GM19372 (cell line): ENCODE measurements at regions not wholly inside any gene's neighbourhood (a gene's known extent, or its start where the extent isn't known, plus 50 kb on each side); places are given as distances from the start of the nearest gene placed in this dataset.

Experiments
- ATAC-seq: cut with Tn5 transposase; IDR thresholded peaks from one replicate; pipeline ENCODE4 v1.9.1; 2021; ENCODE audit warnings: mild to moderate bottlenecking, low read depth, moderate library complexity; ENCODE audit not compliant: unreplicated experiment

DNA sequence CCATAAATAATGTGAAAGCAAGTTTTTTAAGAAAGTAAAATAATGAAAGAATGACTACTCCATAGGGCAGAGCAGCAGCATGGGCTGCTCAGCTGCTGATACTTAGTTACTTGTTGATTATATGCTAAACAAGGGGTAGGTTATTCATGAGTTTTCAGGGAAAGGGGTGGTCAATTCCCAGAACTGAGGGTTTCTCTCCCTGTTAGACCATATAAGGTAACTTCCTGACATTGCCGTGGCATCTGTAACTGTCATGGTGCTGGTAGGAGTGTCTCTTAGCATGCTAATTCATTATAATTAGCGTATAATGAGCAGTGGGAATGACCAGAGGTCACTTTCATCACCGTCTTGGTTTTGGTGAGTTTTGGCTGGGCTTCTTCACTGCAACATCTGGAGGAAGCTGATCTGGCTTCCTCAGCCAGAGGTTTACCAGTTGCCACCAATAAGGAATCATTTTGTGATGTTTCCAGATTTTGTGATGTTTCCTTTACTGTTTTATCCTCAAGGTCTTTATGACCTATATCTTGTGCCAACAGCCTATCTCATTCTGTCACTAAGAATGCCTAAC lies 121.8 kb upstream of the CHL1 start:
- no peak for ATAC-seq

DNA sequence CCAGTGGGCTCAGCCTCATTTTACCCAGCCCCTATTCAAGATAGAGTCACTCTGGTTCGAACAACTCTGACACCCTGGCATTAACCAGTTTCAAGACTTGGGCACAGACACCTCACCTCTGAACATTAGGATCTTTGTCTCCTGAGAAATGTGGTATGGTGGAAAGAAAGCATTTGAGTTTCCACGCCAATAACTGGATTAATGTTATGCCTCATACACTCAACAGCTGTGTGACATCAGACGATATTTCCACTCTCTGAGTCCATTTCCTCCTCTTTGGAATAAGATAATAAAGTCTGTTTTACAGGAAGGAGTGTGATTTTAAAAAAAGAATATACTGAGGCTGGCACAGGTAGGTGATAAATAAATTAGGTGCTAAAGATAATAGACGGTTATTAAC lies 121.3 kb upstream of the CHL1 start:
- ATAC-seq, result no peak

DNA sequence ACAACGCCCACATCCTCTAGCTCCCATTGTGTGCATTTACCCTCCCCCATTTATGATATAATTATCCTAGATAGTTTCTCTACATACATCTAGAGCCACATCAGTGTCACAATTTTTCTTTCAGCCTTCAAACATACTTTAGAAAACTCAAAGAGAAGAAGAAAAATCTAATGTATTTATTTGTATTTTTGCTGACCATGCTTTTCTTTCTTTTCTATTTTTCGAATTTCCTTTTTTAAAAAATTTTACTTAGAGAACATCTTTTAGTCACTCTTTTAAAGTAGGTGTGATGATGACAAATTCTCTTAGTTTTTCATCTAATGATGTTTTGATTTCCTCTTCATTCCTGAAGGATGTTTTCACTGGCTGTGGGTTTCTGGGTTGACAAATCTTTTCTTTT lies 117.0 kb upstream of the CHL1 start:
- no peak for ATAC-seq

DNA sequence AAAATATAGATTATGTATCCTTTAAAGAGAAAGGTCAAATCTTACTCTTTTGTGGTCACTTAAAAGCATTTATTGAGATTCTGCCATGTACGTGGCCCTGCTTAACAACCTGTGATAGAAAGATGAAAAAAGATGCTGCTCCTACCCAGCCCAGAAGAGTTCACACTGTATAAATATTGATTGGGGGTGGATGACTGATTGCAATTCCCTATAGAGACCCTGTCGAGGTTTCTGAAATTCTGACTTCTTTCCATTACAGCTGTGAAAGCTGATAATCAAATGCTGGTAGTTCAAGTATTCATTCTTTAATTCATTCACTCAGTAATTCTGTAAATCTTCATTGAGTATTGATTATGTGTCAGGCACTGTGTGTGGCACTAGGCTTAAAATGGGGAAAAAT lies 114.1 kb upstream of the CHL1 start:
- ATAC-seq, result no peak

DNA sequence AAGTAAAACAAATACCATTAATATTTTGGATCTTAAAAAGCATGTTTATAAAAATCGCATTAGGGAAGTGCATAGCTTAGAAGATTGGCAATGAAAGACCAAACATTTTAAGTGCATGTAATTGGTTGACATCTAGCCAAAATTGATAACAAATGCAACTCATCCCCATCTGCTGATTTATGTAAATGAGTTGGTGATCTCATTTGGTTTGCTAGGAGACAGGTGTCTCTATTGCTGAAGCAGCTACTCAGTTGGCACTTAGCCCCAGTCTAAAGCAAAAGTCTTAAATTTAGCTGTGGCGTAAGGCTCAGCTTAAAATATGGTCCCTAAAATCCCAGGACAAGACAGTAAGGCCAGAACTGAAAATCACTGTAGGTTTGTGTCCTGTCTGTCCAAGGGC lies 113.5 kb upstream of the CHL1 start:
- no peak for ATAC-seq

DNA sequence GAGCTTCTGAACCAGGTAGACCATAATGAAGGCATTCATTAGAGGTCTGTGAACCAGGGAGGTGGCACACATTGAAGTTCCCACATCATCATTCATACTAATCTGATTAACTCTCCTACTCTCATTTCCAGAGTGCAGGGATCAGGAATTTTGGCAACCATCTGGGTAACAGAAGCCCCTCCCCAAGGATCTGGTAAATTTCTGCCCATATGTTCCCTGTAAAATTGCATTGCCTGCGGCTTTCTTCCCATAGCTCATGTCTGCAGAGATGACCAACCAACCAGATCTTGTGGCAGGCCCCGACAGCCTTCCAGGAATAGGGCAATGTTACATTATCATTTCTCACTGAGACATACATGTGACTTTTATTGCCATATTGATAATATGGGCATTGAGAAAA lies 111.4 kb upstream of the CHL1 start:
- ATAC-seq, result no peak

DNA sequence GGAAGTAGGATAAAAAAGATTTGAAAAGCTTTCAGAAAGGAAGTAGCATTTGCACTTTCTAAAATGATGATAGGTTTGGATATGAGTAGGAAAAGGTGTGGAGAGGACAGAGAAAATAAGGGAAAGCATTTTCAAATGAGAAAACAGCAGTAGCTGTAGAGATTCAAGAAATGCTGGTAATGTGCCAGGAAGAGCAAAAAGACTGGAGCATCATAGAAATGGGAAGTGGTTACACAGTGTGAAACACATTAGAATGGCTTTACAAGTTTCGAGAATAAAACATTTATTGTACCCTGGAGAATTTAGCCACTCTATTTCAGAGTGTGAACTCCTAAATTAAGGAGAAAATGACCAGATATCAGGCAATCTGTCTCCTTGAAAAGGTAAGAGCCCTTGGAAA lies 108.3 kb upstream of the CHL1 start:
- no peak for ATAC-seq

DNA sequence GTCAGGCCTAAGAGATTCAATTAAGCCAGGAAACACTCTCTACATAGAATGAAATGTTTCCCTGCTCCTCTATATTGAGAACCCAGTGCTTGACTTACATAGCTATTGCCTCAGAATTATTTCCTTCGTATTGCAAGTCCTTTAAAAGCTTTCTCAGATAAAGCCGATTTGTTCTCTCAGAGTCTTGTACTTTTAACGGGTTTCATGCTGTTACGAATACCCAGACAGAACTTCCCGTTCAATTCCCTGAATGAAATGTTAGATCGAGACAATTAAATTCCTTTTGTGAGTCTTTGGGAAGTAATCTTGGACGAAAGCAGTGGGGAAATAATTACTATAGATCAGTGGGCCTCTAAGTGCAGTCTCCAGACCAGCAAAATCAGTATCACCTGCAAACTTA lies 102.8 kb upstream of the CHL1 start:
- ATAC-seq, result no peak

DNA sequence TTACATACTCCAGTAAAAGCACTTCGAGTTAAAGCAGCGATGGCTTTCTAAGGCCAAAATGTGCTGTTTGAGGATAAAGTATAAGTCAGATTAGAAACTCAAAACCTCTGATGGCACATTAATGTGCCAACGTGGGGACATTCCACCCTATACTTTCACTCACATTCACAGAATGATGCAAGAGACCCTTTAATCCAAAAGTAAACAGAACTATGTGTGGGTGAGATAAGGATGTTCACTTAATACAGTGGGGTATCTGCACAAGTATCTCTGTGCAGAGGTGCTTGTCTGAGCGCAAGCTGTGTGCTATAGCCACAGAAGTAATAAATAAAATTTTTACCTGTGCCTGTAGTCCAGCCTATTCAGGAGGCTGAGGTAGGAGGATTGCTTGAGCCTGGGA lies 100.3 kb upstream of the CHL1 start:
- no peak for ATAC-seq

DNA sequence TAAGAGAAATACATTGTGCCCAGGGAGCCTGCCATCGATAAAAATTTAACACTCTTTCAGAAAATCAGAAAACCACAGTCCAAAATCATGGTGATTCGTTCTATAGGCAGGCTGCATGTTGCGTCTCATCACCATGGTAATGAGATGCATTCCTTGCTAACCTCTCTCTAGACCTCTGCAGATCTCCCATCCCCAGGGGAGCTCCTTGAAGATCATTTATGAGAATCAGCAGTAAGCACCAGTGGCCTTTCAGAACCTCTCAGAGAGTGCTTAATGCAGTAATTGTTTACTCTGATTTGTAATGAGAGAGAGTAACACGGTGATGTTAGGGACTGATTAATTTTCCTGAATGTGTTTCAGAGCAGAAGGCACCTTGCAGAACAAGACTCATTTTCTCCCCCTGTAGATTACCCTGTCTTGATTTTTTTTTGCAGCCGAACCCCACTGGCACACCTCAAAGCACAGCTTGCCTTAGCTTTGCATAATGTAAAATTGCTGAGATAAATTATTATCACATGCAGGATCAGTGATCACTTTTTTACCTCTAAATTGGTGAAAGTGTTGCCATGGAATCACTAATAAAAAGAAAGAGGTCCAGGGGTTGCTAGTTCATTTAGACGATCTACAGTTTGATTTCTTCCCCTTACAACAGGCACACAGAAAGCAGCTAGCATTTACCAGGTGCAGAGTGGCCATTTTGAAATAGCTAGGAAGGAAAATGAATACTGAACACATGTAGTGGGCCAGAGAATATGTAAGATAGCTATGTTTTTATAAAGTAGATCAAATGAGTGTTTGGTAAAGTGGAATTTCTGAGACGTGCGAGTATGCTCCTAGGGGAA lies 98.9 kb upstream of the CHL1 start:
- ATAC-seq, result no peak

DNA sequence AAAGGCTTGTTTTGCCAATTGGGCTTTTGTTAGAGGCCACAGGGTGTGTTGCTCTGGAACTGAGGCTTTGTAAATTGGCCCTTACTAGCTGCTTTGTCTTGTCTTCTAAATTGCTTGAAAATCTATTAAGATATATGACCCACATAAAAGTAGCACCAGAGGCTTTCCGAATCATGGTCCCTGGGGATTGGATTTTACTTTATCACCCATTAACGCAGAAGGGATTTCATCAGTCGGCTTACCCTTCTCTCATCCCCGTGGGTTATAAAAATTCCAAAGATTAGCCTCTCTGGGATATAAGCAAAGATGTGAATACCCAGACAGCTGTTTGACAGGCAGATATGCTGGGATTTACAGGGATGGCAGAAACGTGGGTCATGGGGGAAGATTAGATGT lies 98.3 kb upstream of the CHL1 start:
- ATAC-seq, result no peak

DNA sequence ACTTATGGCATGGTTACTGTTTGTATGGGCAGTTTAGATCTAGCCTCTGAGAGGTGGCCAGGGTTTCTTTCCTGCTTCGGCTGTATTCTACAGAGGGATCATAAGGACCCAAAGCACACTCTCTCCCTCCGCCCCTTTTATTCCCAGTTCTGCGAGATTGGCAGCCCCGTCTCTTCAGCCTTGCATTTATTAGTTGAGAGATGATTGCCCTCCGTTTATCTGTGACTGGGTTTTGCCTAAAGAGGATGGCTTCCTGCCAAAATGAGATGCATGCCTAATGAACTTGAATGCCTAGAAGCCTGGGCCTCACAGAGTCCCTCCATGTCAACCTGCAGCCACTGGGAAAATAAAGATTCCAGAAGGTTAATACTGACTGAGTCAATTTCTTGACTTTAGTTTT lies 97.1 kb upstream of the CHL1 start:
- ATAC-seq, result no peak

DNA sequence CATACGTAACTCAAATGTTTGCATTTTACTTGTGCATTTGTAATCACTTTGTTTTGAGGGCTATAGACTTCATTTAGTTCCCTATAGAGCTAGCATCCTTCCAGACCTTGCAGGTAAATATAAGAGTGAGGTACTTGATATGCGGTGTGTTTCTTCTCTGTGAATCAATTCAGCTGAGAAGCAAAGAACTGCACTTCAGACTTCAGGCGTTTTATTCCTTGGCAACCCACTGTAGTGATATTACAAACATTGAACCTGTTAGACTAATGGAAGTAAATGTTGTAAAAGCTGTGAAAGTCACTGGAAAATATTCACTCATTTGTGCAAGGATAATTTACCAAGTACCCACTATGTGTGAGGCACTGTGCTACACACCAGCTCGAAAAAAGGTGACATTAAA lies 94.1 kb upstream of the CHL1 start:
- no peak for ATAC-seq

DNA sequence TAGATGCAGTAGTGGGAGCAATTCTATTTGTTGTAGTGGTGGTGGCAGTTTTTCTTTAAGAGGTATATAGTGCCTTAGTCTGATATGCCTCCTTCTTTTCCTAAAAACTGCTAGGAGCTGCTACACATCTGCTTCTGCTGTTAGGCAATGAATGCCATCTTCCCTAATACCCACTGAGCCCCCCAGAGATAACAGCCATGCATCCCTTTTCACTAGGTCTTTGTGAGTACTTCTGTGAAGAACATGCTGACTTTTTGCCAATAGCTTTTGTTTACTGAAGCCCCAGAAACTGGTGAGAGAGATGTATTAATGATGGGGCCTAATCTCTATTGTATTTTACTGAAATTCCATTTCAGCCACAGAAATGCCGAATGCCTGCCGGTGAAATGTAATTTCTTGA lies 92.6 kb upstream of the CHL1 start:
- ATAC-seq, result no peak

DNA sequence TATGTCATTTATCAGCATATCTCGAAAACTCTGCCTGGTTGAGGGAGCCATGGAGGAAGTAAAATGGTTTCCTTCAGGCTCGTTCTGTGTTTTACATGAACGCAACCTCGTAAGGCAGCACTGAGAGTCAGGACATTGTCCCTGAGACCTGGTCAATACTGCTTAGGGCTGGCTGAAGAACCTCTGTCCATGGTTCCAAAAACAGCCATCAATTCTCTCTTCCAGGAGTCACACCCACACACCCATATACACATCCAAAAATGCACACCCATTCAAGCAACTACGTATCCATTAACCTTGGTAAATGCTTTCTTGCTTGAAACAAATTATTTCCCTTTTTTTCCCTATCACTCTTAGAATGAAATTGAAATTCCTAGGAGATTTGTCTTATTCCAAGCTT lies 91.0 kb upstream of the CHL1 start:
- no peak for ATAC-seq

DNA sequence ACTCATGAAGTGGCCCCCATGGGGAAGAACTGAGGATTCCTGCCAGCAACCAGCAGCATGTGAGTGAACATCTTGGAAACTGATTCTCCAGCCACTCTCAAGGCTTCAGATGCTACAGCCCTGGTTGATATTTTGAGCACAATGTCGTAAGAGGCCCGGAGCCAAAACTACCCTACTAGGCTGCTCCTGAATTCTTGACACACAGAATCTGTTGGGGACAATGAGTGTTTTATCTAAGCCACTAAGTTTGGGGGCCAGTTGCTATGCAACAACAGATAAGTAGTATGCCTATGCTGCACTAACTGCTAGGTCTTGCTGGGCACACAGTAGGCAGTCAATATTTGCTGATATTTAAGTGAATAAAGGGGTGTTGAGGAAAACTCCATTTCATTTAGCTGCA lies 89.9 kb upstream of the CHL1 start:
- no peak for ATAC-seq

DNA sequence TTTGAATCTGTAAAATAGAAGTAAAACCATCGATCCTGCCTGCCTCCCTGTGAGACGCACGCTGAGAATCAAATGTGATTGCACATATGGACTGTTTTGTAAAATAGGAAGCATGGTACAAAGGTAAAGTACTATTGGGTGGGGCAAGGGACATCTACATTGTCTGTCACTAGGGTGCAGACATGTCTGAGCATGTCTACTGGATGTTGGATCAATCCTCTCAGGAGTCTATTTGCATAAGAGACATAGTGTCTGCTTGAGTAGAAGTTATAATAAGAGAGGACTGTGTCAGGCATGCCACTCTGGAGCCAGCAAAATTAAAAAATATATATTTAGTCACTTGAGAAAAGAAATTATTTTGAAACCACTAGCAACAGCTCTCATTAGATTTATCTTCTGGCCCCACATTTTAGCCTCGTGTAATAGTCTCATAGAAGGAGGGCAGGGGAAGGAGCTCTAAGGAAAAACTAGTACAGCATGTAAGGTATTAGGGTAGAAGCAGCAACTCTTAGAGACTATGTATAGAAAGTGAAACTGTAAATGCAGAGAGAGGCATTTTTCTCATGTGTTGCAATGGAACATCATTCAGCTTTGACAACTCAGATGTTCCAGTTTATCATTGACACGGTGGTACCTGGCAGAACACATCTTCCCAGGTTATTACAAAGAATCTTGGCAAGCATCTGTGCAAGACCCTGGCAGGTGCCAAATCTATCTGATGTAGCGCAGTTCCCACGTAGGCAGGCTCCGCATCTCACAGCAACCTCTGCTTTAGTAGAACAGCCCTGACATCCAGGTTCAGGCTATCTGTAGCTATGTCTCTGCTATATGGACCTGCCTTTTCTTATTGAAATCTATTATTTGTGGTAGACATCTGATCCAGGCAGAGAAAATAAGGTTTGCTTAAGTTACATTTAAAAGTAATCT lies 85.2 kb upstream of the CHL1 start:
- peak; percentile 82 for ATAC-seq

DNA sequence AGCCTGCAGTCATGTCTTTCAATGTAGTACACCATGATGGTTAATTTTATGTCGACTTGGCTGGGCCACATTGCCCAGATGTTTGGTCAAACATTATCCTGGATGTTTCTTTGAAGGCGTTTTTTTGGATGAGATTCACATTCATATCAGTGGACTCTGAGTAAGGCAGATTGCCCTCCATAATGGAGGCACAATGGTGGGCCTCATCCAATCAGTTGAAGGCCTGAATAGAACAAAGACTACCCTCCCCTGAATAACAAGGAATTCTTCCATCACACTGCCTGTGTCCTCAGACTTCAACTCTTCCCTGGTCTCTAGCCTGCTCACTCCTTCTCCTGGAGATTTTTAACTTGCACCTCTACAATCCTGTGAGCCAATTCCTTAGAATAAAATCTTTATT lies 83.8 kb upstream of the CHL1 start:
- ATAC-seq, result no peak

DNA sequence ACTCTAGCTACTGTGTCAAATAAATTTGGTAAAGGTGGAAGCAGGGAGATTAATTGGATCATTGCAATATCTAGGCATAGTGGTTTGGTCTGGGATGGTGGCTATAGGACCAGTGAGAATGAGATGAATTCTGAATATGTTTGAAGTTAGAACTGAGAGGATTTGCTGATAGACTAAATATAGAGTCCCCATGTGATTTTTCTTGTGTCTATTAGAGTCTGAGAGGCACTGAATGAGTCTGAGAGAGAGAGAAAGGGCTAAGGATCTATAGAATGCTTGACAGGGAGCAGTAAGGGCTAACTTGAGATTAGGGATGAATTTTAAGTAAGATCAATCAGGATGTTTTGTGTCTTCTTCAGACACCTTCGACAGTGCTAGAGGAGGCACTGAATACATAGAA lies 77.9 kb upstream of the CHL1 start:
- ATAC-seq, result no peak

DNA sequence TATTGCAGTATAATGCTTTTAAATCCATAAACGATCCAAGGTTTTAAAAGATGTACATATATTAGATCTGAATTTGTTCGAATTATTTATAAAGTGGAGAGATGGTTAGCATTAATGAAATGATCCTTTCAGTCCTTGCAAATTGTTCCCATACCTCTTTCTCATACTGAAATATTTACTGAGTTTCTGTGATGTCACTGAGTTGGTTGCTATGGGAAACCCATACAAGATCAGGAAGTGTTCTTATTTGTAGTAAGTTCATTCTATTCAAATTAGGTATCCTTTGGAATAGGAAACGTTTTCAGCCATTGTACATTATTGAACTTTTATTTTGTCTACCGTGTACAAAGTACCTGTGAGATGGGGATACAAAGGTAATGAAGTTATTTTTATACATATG lies 73.2 kb upstream of the CHL1 start:
- ATAC-seq, result no peak

DNA sequence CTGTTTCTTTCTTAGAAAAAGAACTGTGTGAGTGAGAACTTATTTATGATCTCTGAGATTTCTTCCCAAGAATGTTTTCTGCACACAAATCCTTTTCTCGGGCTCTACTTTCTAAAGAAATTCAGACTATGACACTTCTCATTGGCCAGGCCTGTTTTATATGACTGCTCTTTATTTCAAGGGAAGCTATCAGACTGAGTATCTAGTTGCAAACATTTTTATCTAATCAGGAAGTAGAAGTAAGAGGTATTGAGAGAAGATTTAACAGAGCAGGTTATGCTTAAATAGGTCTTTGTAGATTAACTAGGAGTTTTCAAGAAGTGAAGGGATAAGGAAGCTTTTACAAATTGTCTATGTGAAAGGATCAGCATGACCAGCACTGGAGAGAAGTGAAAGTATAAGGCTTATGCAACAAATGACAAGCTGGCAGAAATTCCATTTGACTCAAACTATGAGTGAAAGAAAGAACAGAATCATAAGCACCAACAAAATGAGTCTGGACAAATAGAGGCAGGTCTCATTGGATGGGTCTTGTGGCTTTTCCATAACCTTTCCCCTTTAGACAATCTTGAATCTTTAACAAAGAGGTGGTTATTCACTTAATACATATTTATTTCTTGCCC lies 71.9 kb upstream of the CHL1 start:
- no peak for ATAC-seq
